Embryonic facial prominence (tissue), 1 donor: ENCODE measurements at regions not wholly inside any gene's neighbourhood (a gene's known extent, or its start where the extent isn't known, plus 50 kb on each side); places are given as distances from the start of the nearest gene placed in this dataset.
"Not testable (repeated sequence)": the region's sequence is repeated elsewhere in the genome, so short reads cannot be mapped to it uniquely, and the experiment has no call there.

Source experiments
- DNase-seq: peaks from one replicate; pipeline ENCODE4 v3.0.0-alpha.2; 2016; ENCODE audit errors: extremely low spot score

DNA sequence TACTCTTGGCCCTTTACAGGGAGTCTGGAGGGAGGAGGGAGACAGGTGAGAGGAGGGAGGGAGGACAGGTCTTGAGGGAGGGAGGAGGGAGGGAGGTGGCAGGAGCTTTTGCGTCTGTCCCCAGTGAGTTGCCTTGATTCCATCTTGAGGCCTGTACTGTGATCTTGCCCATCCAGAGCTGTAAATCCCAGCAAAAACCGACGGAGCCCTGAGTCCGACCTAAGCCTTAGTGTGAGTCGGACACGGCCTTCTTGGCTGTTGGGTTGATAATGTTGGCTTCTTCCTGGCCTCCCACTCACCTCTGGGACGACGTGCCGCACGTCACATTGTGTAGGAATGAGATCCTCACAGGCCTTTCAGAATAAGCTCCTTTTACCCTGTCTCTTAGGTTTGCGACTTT lies 72.5 kb downstream of the RGS12 start:
- no peak for DNase-seq

GRCh38 chr4:3365871-3366842 lies 73.3 kb downstream of the RGS12 start:
- no peak for DNase-seq

DNA sequence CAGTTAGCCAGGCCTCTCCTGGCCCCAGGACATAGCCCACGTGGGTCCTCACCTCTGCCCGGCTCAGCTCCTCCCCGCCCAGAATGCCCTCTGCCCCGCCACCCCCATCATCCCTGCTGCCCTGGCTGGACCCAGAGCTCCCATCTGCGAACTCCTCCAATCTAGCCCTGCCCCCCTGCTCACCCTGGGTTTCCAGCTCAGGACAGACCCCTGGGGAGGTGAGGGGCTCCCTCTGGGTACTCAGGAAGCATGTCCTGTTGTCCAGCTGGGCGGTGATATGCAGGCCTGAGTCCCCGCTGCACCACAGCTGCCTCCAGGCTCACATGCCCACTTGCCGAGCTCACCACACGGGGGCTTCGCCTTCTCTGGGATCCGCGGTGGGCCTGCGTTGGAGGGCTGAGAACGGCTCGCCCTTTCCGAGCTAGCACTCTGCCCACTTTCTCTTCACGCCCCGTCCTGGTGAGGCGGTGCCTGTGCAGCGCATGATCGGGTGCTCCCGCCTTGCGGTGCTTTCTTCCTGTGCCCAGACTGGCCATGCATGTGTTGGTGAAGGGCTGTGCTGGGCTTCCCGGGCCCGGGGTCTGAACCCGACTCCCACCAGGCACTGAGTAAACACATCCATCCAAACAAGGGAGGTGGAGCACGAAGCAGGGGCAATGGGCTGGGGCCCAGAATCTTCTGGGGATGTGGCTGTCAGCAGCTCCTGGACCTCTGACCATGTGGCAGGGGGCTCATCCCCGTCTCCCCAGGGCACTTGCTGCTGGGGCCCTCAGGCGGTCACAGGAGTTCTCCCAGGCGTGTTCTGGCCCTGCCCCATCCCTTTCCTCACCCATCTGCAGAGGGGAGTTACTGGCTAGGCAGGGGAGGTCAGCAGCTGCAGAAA lies 74.3 kb downstream of the RGS12 start:
- DNase-seq, result no peak

DNA sequence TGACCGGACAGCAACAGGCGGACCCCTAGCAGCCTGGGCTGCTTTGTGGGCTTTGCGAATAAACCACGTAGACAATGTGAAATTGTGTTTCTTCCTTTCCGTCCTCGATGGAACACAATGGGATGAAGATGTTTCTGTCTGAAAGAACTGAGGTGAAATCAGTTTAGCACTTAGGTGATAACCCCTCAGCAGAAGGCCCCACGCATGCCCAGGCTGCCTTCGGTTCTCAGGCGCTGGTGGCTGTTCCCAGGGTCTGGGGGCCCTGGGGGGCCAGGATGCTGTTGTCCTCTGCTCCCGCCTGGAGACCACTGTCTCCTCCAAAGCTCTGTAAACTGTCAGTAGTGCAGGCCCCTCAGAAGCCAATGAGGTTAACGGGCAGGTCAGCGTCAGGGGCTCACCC lies 73.9 kb upstream of the HGFAC start:
- DNase-seq, result no peak

GRCh38 chr4:3368334-3368733 lies 73.4 kb upstream of the HGFAC start:
- DNase-seq, result no peak

GRCh38 chr4:3368841-3369760 lies 72.7 kb upstream of the HGFAC start:
- no peak for DNase-seq

- DNase-seq, result peak; percentile 46
Measured at GRCh38 chr4:3369781-3370674, 71.7 kb upstream of the HGFAC start.

GRCh38 chr4:3371033-3372001 lies 70.5 kb upstream of the HGFAC start:
- DNase-seq, result no peak

- no peak for DNase-seq
Measured at GRCh38 chr4:3372264-3372932, 69.4 kb upstream of the HGFAC start.

- DNase-seq, result no peak
Measured at GRCh38 chr4:3372933-3373465, 68.8 kb upstream of the HGFAC start.

DNA sequence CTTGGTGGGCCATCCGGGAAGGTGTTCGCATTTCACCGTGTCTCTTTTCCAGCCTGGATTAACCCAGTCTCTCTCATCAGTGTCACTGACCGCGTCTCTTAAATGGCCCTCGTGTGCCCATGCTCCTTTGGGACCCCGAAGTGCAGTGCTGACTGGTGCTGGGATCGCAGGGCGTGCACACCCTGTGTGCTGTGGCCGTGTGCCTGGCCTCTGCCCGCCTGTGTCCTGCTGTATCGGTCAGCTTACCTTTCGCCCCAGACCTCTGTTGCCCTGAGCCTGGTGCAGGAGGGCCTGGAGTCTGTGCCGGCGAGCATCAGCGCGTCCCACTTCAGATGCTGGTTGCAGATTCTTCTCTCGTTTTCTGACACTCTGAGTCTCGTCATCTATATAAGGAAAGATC lies 68.3 kb upstream of the HGFAC start:
- no peak for DNase-seq

DNA sequence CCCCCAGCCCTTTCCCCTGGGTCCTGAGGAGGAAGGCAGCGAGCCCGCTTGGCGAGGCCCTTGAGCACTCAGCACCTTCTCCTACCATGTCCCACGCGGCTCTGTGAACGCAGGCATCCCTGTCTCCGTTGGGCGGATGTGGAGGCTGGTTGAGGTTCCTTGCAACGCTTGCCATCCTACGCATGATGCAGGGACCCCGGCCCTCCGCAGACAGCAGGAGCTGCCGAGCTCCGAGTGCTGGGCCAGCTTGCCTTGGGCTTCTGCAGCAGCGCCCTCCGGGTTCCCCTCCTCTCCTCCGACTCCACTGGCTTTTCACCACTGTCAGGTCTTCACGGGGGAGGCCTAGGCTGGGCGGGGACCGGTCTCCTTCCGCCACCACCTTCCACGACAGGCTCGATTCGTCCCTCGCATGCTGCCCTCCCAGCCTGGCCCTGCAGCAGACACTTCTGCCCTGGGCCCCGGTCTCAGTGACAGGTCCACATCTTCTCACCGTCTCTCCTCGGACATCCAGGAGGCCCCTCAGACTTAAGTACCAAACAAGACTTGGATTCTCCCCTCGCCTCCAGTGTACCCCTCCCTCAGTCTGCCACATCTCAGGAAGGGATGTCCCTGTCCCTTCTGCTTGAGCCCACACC lies 67.6 kb upstream of the HGFAC start:
- no peak for DNase-seq

- DNase-seq, result no peak
Measured at GRCh38 chr4:3374667-3375066, 67.1 kb upstream of the HGFAC start.

DNA sequence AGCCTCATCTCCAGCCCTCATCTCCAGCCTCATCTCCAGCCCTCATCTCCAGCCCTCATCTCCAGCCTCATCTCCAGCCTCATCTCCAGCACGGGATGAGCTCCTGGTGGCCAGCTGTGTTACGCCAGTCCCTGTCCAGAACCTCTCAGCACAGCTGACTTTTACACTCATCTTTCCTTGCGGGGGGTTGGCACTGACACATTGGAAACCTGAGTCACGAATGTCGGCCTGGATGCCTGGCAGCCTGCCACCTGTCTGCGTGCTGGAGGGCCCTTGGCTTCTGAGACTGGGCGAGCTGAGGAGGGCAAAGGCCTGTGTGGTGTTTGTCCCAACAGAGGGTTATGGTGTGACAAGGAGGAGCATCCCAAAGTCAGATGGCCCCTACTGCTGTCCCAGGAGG lies 66.1 kb upstream of the HGFAC start:
- no peak for DNase-seq

DNA sequence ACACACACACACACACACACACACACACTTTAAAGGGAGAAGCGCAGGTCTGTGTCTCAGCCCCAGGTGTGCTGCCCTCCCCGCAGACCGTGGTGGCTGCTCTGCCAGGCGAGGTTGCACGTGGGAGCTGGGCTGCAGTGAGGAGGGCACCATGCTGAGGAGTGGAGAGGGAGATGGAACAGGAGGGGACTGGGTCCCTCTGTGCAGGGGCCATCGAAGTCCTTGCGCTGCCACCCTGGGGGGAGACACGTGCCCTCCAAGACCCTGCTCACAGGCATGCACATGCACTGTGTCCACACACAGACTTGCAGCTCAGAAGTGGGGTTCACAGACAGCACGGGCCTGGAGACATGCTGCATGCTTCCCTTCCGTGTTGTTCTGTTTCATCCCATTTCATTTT lies 65.5 kb upstream of the HGFAC start:
- no peak for DNase-seq

DNA sequence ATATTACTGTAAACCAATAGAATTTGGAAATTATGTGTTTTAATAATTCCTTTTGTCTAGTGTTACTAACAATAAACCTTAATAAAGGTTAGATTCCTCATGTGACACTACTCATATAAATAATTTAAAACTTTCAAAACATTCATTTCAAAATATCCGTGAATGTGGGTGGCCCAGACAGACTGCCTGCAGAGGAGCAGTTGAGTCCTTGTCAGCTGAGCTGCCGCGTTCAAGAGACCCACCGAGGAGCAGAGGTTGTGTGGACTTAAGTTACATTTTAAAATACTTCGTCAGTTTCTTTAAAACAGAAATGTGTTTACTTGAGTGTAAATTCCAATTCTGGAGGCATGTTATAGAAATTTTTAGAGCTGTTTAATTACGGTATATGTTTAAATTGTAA lies 64.2 kb upstream of the HGFAC start:
- no peak for DNase-seq

DNA sequence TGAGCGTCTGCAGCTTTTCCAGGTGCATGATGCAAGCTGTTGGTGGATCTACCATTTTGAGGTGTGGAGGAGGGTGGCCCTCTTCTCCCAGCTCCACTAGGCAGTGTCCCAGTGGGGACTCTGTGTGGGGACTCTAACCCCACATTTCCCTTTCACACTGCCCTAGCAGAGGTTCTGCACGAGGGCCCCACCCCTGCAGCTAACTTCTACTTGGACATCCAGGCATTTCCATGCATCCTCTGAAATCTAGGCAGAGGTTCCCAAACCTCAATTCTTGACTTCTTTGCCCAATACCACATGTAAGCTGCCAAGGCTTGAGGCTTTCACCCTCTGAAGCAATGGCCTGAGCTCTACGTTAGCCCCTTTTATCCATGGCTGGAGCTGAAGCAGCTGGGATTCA lies 61.4 kb upstream of the HGFAC start:
- DNase-seq, result not testable (repeated sequence)

DNA sequence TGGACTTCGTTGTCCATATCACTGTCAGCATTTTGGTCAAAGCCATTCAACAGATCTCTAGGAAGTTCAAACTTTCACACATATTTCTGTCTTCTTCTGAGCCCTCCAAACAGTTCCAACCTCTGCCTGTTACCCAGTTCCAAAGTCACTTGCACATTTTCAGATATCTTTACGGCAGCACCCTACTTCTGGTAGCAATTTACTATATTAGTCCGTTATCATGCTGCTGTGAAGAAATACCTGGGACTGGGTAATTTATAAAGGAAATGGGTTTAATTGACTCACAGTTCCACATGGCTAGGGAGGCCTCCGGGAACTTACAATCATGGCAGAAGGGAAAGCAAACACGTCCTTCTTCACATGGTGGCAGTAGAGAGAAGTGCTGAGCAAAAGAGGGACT lies 60.6 kb upstream of the HGFAC start:
- not testable (repeated sequence) for DNase-seq
